ENCODE measurements at regions not wholly inside any gene's neighbourhood (a gene's known extent, or its start where the extent isn't known, plus 50 kb on each side); places are given as distances from the start of the nearest gene placed in this dataset.

DNA sequence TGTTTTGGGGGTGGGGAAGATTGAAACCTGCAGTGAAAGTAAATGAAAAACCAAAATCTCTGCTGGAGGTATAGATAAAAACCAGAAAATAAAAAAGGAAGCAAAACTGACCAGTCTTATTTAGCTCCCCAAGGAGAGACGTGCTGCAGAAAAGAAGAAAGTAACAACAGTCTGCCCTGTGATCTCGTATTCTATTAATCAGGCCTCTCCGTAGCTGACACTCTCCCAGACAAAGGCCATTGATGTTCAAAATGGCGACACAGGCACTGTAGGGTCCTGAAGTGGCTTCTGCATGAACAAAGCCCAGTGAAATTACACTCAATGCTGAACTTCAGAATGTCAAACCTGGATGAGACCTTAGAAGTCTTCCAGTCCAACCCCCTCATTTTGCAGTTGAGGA lies 106.6 kb downstream of the NXPE2 start:
- DNase-seq (ENCODE audit: low read depth in 2 of 2), result no peak
- H3K36me3 ChIP-seq (ENCODE audit: control insufficient read depth, insufficient read depth, low read length), result no peaks in the 10 kb centered on the region
- no peaks in the 10 kb centered on the region for H4K20me1 ChIP-seq (ENCODE audit: control insufficient read depth, extremely low read depth, insufficient read depth, low read length)
- H3K4me2 ChIP-seq (ENCODE audit: extremely low read depth, insufficient read depth, low read length), result no peak overlapping the region
- H3K4me1 ChIP-seq (ENCODE audit: control insufficient read depth, extremely low read depth, insufficient read depth, low read length), result no peaks in the 10 kb centered on the region
- no peaks in the 10 kb centered on the region for H3K79me2 ChIP-seq (ENCODE audit: control insufficient read depth, insufficient read depth, low read length)
- no peaks in the 10 kb centered on the region for H3K9me3 ChIP-seq (ENCODE audit: control insufficient read depth, insufficient read depth, low read depth, low read length)
- no peak overlapping the region for H3K27ac ChIP-seq (ENCODE audit: insufficient read depth, low read length)
- H3K9ac ChIP-seq (ENCODE audit: insufficient read depth, low read length), result no peak overlapping the region
- no peak overlapping the region for H2AFZ ChIP-seq (ENCODE audit: low read length)
- TF ChIP-seq CTCF (conservative IDR thresholded peaks at IDR 0.05 in 1 of 2, IDR thresholded peaks at IDR 0.05 in 1 of 2; ENCODE audit: low read depth in 1 of 2, low read length in 2 of 2) (no peak), EZH2 (IDR thresholded peaks at IDR 0.05; ENCODE audit: low read length, missing control alignments) (no peak)
- H3K27me3 ChIP-seq (ENCODE audit: control insufficient read depth, insufficient read depth, low read length), result no peaks in the 10 kb centered on the region
- no peak overlapping the region for H3K4me3 ChIP-seq (replicated peaks in 1 of 4; ENCODE audit: control extremely low read depth in 1 of 4, insufficient read depth in 1 of 4, low read depth in 3 of 4, low read length in 4 of 4)

GRCh38 chr11:114785820-114786219 lies 107.5 kb downstream of the NXPE2 start:
- no peaks in the 10 kb centered on the region for H3K79me2 ChIP-seq (ENCODE audit: control insufficient read depth, insufficient read depth, low read length)
- H3K4me1 ChIP-seq (ENCODE audit: control insufficient read depth, extremely low read depth, insufficient read depth, low read length), result no peaks in the 10 kb centered on the region
- no peak for TF ChIP-seq CTCF (conservative IDR thresholded peaks at IDR 0.05 in 1 of 2, IDR thresholded peaks at IDR 0.05 in 1 of 2; ENCODE audit: low read depth in 1 of 2, low read length in 2 of 2)
- TF ChIP-seq EZH2 (IDR thresholded peaks at IDR 0.05; ENCODE audit: low read length, missing control alignments), result no peak
- DNase-seq (ENCODE audit: low read depth in 2 of 2), result no peak
- no peak overlapping the region for H2AFZ ChIP-seq (ENCODE audit: low read length)
- H3K4me3 ChIP-seq (replicated peaks in 1 of 4; ENCODE audit: control extremely low read depth in 1 of 4, insufficient read depth in 1 of 4, low read depth in 3 of 4, low read length in 4 of 4), result no peak overlapping the region
- H3K9ac ChIP-seq (ENCODE audit: insufficient read depth, low read length), result no peak overlapping the region
- no peaks in the 10 kb centered on the region for H3K36me3 ChIP-seq (ENCODE audit: control insufficient read depth, insufficient read depth, low read length)
- no peaks in the 10 kb centered on the region for H3K27me3 ChIP-seq (ENCODE audit: control insufficient read depth, insufficient read depth, low read length)
- H4K20me1 ChIP-seq (ENCODE audit: control insufficient read depth, extremely low read depth, insufficient read depth, low read length), result no peaks in the 10 kb centered on the region
- H3K4me2 ChIP-seq (ENCODE audit: extremely low read depth, insufficient read depth, low read length), result no peak overlapping the region
- H3K27ac ChIP-seq (ENCODE audit: insufficient read depth, low read length), result no peak overlapping the region
- no peaks in the 10 kb centered on the region for H3K9me3 ChIP-seq (ENCODE audit: control insufficient read depth, insufficient read depth, low read depth, low read length)

GRCh38 chr11:114787126-114787525 lies 108.8 kb downstream of the NXPE2 start:
- Histone ChIP-seq H2AFZ (ENCODE audit: low read length) (no peak overlapping the region), H3K4me1 (ENCODE audit: control insufficient read depth, extremely low read depth, insufficient read depth, low read length) (no peaks in the 10 kb centered on the region), H3K9ac (ENCODE audit: insufficient read depth, low read length) (no peak overlapping the region), H4K20me1 (ENCODE audit: control insufficient read depth, extremely low read depth, insufficient read depth, low read length) (no peaks in the 10 kb centered on the region), H3K27ac (ENCODE audit: insufficient read depth, low read length) (no peak overlapping the region), H3K9me3 (ENCODE audit: control insufficient read depth, insufficient read depth, low read depth, low read length) (no peaks in the 10 kb centered on the region), H3K4me3 (replicated peaks in 1 of 4; ENCODE audit: control extremely low read depth in 1 of 4, insufficient read depth in 1 of 4, low read depth in 3 of 4, low read length in 4 of 4) (no peak overlapping the region), H3K79me2 (ENCODE audit: control insufficient read depth, insufficient read depth, low read length) (no peaks in the 10 kb centered on the region), H3K4me2 (ENCODE audit: extremely low read depth, insufficient read depth, low read length) (no peak overlapping the region), H3K36me3 (ENCODE audit: control insufficient read depth, insufficient read depth, low read length) (no peaks in the 10 kb centered on the region), H3K27me3 (ENCODE audit: control insufficient read depth, insufficient read depth, low read length) (no peaks in the 10 kb centered on the region)
- no peak for TF ChIP-seq CTCF (conservative IDR thresholded peaks at IDR 0.05 in 1 of 2, IDR thresholded peaks at IDR 0.05 in 1 of 2; ENCODE audit: low read depth in 1 of 2, low read length in 2 of 2)
- TF ChIP-seq EZH2 (IDR thresholded peaks at IDR 0.05; ENCODE audit: low read length, missing control alignments), result no peak
- no peak for DNase-seq (ENCODE audit: low read depth in 2 of 2)
